Umbilical cord (tissue), 1 donor: ENCODE measurements at regions not wholly inside any gene's neighbourhood (a gene's known extent, or its start where the extent isn't known, plus 50 kb on each side); places are given as distances from the start of the nearest gene placed in this dataset.
"Not testable (repeated sequence)": the region's sequence is repeated elsewhere in the genome, so short reads cannot be mapped to it uniquely, and the experiment has no call there.

Experiments
- DNase-seq: peaks from one replicate; pipeline ENCODE4 v3.0.0-alpha.2; 2015; ENCODE audit warnings: low spot score

DNA sequence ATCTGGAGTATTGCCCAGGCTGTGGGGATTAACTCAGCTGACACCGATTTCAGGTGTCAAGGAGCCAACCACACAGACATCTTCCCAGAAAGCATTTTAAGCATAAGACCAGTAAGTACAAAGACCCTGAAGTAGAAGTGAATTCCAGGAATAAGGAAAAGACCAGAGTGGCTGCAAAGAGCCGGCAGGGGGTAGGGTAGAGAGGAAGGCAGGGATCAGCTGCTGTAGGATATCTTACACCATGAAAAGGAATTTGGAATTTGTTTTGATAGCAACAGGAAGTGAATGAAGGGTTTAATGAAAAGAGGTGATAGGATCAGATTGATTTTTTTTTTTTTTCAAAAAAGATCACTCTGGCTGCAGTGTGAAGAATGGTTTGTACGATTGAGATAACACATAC is 113.6 kb upstream of the PPARGC1A start:
- no peak for DNase-seq

DNA sequence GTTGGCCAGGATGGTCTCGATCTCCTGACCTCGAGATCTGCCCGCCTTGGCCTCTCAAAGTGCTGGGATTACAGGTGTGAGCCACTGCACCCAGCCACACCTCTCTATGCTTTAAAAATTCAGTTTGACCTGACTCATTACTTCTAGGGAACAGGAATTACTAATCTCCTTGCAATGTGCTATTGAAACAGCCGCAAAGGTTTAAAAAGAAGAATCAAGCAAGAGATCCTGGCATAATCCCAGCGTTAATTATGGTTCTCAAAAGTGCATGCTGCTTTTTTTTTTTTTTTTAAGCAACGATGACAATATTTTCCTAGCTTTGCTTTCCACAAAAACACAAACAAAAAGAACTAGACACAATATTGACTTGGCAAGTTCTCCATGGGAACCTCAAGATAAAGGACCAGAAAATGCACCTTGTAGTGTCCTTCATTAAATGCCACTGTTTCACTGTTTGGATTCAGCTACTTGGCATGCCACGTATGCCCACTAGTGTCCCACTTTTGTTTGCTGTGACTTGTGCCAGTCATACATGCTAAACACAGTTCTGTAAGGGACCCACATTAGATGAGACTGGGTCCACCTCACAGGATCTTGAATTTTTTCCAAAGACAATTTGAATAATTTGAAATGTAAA is 112.6 kb upstream of the PPARGC1A start:
- no peak for DNase-seq

DNA sequence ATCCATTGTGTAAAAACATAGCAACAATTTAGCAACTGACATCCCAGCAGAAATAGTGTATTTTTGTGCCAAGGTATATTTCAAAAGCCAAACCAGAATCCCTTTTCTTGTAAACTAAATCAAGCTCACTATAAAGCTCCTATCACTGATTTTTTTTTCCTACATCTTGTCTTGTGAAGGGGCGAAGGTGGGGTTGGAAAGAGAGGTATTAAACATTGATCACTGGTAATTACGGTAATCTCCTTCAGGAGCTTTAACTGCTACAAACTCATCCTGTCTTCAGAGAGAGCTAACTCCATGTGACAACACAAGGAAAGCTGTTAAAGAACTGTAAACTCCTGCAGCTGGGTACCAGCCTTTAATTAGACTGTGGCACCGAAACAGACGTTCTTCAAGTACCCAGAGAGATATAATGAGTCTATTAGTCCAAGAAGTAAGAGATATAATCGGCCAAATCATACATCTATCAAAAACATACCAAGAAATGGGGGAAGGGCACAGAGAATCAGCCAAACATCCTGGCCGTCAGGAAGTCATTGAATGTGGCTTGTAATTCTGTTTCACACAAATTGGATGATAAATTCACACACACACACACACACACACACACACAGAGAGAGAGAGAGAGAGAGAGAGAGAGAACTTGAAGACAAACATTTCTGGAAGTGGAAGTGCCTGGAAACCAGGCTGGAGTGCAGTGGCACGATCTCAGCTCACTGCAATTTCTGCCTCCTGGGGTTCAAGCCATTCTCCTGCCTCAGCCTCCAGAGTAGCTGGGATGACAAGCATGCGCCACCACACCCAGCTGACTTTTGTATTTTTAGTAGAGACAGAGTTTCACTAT is 111.9 kb upstream of the PPARGC1A start:
- no peak for DNase-seq

DNA sequence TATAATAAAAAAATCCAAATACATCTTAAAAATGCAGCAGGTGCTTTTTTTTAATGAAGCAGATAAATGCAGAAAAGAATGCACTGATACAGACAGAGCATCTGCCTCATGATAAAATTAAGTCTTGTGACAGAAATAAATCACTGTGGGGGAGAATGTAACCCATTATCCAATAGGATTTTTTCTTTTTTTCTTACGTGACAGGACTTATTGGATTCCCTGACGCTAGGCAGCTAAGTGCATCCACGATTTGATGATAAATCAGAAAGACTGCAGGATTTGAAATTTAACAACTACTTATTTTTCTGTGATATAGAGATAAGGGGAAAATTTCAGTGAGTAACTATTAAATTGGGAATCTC is 110.6 kb upstream of the PPARGC1A start:
- DNase-seq, result no peak

DNA sequence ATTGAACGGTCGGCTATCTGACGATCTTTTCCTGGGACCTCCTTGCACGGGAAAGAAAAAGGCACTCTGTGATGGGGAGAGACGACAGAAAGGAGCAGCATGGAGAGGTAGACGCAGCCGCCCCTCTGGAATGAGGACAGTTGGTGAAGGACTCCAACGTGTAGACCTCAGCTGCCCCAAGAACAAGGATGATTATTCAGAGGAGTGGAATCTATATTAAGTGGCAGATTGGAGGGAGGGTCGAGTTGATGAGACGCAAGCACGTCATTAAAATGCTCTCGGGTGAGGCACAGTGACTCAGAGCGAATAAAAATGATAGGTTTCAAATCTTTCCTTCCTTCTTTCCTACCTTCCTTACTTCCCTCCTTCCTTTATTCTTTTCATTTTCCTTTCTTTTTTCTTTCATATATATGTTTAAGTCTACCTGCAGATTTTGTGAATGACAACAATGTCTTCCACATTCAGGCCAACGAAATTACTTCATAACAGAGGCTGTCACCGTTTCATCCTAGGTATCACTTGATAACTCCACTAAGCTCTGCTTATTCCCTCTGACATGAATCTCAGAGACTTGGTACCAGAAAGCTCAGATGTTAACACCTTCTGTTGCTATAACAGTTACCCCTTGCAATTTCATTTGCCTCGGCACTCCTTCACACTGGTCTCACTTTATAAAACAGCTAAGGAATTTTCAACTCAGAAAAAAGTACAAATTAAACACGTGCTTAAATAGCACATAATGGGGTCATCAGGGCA is 110.0 kb upstream of the PPARGC1A start:
- DNase-seq, result no peak

DNA sequence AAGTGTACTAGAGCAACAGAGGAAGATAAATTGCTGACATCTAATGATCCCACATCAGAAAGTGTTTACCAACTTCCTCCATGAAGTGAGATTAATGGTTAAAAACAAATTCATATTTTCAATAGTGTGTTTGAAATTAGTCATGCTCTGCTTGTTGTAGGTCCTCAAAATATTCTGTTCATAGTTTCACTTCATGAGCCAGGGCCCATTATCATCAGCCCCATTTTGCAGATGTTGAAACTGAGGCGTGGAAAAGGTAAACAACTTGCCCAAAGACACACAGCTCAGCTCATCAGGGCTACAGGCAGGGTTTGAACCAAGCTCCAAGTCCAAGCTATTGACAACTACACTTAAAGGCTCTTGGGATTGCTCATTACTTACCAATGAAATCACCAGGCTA is 103.5 kb upstream of the PPARGC1A start:
- DNase-seq, result no peak

DNA sequence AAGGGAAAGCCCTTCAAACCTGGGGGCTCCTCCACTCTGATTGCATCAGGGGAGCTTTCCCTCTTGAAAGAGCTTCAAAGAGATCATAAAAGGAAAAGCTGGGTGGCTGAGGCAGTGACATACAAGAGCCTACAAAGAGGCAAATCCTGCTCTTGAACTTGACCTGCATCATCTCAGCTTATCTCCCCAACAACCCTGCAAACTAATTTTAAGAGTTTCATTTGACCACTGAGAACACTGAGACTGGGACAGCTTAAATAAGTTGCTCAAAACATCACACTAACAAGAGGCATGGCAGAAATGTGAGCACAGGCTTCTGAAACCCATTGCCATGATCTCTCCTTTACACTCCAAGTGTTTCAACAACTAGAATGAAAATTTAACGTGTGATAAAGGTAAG is 101.6 kb upstream of the PPARGC1A start:
- DNase-seq, result no peak

DNA sequence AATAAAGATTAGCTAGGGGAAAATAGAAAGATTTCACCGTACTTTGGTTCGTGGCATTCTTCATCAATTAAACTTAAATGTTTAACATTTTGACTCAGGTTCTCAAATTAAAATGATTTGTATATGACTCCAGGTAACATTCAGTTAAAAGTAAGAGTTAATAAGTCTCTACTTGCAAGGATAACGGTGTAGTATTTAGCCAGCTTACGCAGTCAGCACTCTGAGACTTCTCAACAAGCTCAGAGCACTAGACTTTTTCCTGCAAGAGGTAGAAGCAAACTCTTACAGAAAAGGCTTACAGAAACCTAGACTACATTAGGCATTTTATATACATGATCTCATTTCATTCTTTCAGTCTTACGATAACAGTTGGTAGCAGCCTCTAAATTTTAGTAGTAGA is 96.4 kb upstream of the PPARGC1A start:
- no peak for DNase-seq

DNA sequence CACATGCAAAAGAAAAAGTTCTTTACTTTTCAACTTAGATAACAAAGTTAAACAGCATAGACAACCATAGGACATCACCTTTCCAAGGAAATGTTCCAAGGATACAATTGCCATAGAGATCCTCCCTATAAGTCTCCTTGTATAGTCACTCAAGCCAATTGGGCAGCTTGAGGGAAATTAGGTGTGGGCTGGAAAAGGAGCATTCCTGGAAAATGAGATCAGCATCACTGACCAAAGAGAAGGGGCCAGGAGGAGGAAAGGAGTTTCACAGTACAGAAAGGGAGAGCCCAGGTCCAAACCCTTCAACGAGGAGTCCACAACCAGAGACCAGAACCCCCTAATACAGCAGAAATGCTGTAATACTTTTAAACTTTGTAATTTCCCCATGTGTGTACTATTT is 91.5 kb upstream of the PPARGC1A start:
- DNase-seq, result no peak

DNA sequence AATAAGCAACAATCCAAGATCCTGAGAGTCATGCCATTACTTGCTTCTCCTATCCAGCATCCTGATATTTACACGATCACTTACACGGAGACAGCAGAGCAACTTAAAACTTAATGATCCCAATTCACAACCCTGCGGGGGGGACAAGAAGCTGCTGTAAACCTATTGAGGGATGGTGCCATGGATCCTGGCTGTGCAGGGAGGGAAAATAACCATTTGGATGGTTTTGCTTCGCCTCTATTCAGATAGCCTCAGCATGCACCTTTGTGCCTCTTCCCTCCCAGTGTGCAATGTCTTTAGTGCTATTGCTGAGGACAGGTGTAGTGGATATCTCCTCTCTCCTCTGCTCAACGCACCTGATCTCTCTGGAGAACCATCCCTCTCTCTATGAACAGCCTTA is 89.7 kb upstream of the PPARGC1A start:
- DNase-seq, result no peak

DNA sequence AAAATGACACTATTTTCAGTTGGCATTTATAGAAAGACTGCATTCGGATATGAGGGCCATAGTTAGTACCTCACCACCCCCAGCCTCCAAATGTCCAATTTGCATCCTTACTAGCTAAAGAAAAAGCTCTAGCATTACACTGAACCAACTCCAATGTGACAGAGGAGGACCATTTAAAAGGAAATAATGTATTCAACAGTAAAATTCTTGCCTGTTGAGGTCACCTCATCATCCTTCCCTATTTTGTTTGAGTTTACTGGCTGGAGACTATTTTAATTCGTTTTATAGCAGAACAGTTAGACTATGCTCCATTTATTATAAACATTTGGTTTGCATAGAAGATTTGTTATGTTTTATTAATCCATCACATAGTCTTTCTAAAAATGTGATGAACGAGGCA is 88.2 kb upstream of the PPARGC1A start:
- DNase-seq, result peak; percentile 8

DNA sequence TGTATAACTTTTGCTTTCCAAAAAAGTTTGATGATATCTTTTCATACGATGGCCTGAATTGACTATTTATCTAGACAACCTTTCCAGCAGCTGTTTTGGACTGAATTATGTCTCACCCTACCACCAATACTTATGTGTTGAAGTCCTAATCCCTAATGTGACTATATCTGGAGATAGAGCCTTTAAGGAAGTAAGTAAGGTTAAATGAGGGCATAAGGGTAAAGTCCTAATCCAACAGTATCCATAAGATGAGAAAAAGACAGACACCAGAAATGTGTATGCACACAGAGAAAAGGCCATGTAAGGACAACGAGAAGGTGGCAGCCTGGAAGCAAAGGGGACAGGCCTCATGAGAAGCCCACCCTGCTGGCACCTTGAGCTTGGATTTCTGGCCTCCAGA is 86.6 kb upstream of the PPARGC1A start:
- no peak for DNase-seq

DNA sequence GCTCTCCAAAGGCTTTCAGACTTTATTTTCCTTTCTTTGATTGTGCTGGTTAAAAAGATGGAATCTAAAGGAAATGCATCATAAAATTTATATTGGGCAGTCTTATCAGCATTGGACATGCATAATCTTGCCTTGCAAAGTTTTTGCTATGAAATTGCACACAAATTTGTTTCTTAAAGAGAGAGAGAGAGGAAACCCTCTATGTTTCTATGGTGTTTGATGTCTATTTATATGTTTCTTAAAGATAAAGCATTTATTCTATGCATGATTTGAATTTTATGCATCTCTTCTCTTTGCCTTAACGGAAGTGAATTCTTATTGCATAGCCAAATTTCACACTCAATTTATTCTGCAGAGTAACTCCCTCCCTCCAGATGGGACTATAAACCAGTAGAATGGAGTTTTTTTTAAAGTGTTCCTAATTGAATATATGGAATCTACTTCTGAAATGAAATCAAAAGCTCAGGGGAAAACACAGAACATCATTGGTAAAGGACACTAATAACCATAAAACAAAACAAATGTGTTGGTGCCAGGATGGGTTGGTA is 83.5 kb upstream of the PPARGC1A start:
- peak; percentile 5 for DNase-seq

DNA sequence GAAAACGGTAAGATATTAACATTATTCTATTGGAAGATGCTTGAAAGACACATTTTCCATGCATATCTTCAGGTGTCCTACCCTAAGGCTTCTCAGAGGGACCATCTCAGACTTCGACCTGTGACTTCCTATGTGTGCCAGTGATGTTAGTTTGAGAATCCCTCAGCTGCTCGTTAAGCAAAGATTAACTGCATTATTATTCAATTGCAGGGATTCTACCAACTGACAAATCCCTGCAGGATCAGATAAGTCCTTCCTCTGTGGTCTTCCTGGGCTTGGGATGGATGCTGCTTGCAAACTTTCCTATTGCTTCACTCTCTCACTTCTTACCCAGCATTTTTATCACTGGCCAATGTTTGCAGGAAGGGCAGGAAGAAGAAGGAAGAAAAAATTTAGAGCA is 83.0 kb upstream of the PPARGC1A start:
- no peak for DNase-seq

DNA sequence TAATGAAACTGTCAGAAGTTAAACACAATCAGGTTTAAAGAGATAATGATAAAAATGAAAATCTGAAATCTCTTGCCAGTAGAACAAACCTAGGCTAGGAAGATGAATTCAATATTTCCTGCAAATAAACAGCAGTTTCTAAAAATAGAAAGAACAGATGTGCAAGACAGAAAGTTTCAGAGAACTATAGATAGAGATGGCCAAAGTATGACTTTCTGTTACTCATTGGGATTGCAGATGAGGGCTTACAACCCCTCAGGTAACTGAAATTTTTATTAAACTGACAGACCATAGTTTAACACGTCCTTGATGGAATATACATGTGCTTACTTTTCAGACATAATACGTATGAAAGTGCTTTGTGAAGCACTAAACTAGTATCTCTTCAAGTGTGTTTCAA is 82.3 kb upstream of the PPARGC1A start:
- DNase-seq, result no peak

DNA sequence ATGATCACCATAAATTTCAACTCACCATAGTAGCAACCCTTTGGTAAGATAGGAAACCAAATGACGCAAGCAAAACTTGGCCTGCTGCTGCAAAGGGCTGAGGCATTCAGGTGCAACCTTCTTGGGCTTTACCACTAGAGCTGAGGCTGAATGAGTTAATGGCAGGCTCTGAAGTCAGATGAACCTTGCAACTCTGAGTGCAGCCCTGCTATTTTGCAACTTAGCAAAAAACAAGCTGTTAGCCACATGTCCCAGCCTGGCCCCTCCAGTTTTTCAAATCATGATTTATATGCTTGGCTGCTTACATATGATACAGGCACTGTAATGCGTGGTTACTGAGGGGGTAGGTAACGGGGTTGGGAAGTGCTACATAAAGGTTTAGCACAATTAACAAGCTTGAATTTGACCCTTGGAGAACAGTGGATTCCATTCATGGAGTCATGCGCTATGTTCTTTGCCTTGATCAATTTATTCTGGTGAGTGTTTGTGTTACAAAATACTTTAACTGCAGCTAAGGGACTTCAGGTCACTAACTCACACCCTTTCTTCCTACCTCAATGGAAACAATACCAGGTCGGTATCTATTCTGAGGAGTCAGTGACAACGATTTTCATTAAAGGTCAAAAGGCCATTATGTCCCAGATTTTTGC is 80.5 kb upstream of the PPARGC1A start:
- DNase-seq, result no peak

DNA sequence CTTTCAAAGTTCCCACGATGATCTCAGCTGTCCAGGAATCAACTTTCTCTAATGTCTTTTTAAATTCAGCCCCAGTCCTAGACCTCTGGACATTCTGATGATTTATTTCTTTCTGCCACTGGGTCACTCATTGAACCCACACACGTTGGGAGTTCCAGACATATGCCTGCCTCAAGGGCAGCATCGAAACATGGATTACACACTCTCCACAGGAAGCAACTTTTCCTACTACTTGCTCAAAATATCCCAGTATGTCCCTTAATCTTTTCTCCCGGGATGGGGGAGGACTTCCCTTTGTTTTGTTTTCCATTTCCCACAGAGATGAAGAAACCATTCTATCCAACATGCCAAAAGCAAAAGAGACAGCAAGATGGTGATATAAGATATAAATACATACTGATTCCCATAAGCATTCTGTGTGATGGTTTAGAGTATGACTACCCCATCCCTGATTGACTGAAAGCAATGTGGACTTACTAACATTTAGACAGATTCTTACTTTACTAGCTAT is 79.8 kb upstream of the PPARGC1A start:
- DNase-seq, result no peak

DNA sequence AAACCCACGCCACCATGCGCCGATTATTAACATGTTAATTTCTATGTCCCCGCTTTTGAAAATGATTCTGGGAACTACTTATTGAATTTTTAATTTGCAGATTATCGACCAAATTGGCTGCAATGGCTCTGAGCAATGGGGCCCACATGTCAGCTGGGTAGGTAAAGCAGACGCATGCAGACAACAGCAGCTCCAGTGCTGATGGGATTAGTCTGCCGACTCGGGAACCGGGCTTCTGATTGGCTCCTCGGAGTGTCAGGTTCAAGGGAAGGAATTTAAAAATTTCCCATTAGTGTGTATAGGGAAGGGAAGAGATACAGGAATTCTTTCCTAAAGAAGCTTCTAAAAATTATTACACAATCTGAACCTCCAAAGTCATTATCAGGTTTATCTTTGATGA is 77.4 kb upstream of the PPARGC1A start:
- DNase-seq, result no peak

DNA sequence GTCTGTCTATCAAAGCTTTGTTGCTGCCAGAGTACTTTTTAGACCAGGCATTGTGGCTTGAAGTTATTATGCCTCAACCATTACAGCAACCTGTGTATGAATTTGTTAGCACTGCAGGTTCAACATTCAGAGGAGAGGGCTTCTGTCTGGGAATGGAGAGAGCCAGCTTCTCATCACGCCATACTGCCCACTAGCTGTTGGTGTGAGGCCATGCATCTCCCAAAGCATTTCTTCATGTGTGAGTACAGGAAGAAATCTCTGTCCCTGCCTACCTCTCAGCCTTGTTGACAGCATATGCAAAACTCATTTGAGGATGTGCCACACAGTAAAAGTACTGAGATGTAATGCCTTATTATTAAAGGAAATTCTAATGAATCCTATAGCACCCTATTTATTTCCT is 76.9 kb upstream of the PPARGC1A start:
- DNase-seq, result no peak

DNA sequence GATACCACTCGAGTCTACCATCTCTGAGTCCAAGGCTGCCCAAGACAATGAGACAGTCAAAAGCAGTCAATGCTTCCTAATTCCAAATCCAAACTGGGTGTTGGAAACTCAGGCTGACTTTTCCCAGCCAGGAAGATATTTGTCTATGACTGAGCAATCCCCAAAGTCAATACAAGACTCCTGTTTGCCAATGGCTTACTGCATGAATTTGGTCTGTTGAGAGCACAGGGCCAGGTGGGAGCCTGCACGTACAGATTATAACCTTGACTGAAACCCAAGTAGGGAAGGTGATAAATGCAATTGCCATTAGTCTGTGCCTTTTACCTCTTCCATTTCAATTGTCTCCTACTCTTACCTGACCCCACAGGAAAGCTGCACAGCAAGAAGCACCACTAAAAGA is 72.6 kb upstream of the PPARGC1A start:
- DNase-seq, result no peak

DNA sequence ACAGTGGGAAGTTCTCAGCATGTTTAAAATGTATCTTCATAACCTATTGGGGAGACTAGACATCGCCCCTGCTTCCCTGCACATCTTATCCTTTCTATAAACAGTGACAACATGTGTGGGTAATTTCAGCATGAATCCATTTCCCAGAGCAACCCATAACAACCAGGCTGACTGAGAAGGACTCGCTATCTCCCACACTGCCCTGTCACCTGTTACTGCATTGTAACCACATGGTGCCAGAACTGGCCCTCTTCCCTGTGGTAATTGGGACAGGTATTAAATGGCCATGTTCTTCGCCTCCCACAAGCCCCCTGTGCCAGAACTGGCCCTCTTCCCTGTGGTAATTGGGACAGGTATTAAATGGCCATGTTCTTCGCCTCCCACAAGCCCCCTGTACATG is 71.5 kb upstream of the PPARGC1A start:
- DNase-seq, result not testable (repeated sequence)
